Stimulated activated effector memory CD8-positive, alpha-beta T cell treated with anti-CD3 and anti-CD28 coated beads, Interleukin-12 subunit alpha, Interleukin-12 subunit beta, amount 100 ng/mL, for 72 hours (primary cell): ENCODE measurements at regions not wholly inside any gene's neighbourhood (a gene's known extent, or its start where the extent isn't known, plus 50 kb on each side); places are given as distances from the start of the nearest gene placed in this dataset.
A peak's percentile ranks its signal among the peaks of the same experiment; 100 is the strongest.

Source experiments
- ATAC-seq: fragments of 150-1000 bp; cut with Tn5 transposase; 2 replicates; pipeline ENCODE4 v1.10.0; 2021
- DNase-seq, 2 donors: peaks; one replicate each; pipeline ENCODE4 v3.0.0; 2021 to 2022; ENCODE audit warnings: low spot score in 2 of 2
- H3K27ac Mint-ChIP-seq: one replicate; pipeline ENCODE4 v1.8.0; 2022; ENCODE audit warnings: mild to moderate bottlenecking, mixed read lengths
- H3K36me3 Mint-ChIP-seq: one replicate; pipeline ENCODE4 v1.8.0; 2022; ENCODE audit warnings: mild to moderate bottlenecking, mixed read lengths
- H3K4me1 Mint-ChIP-seq: one replicate; pipeline ENCODE4 v1.8.0; 2022; ENCODE audit warnings: mixed read lengths
- H3K4me3 Mint-ChIP-seq: one replicate; pipeline ENCODE4 v1.8.0; 2022; ENCODE audit warnings: mild to moderate bottlenecking, mixed read lengths
- H3K9me3 Mint-ChIP-seq: one replicate; pipeline ENCODE4 v1.8.0; 2022; ENCODE audit warnings: mixed read lengths

DNA sequence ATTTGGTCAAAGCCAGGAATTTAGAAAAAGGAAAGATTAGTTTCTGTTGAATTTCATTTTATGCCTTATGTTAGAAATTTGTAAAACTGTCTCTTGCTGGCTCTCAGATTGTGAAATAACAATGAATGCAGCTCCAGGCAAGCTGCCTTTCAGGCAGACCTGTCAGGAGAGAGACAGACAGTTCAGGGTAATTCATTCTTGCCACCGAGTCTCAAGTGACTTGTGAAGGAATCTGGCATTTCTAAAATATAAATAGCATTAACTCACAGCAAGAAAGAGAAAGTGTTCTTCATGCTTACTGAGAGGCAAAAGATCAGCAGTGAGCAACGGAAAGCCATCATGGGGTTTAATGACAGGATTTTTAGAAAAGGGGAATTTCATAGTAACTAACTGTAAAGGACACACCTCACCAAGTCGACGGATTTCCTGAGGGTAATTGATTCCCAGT lies 442.3 kb upstream of the AKR1E2 start:
- no peaks in the 10 kb centered on the region for H3K9me3 Mint-ChIP-seq
- no peak overlapping the region for H3K4me3 Mint-ChIP-seq
- ATAC-seq, result no peak
- H3K27ac Mint-ChIP-seq, result no peak overlapping the region
- no peak for DNase-seq
- H3K4me1 Mint-ChIP-seq, result no peaks in the 10 kb centered on the region
- H3K36me3 Mint-ChIP-seq, result no peaks in the 10 kb centered on the region

DNA sequence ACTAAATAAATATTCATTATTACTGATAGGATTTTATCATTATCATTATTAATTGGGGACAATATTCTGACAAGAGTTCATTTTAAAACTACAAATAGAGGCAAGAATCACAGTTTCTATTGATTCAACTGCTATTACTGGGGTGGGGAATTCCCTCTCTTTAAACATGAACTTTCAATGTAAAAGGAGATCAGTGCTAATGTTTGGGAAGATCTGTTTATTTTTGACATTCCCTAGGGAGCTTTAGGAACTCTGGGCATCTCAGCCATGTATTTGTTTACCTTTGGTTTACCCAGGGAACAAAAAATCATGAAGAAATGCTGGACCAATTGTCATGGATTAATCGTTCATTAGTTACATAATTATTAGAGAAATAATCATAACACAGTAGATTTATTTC lies 443.2 kb upstream of the AKR1E2 start:
- H3K4me3 Mint-ChIP-seq, result no peak overlapping the region
- DNase-seq (no peak), ATAC-seq (no peak)
- no peaks in the 10 kb centered on the region for H3K9me3 Mint-ChIP-seq
- no peak overlapping the region for H3K27ac Mint-ChIP-seq
- H3K36me3 Mint-ChIP-seq, result no peaks in the 10 kb centered on the region
- no peaks in the 10 kb centered on the region for H3K4me1 Mint-ChIP-seq

DNA sequence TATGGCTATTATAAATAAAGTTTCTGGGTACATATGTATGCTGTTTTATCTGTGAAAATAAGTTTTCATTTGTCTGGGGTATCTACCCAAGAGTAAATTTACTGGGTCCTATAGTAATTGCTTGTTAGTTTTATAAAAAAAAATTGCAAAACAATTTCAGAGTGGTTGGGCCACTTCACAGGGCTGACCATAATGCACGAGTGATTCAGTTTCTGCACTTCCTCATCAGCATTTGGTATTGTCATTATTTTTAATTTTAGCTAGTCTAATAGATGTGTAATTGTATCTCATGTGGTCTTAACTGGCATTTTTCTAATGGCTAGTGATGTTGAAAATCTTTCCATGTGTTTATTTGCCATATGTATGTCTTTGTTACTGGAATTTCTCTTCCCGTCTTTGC lies 452.4 kb upstream of the AKR1E2 start:
- Mint-ChIP-seq H3K36me3 (no peaks in the 10 kb centered on the region), H3K9me3 (peaks cover 2% of the 10 kb centered on the region), H3K27ac (no peak overlapping the region), H3K4me3 (no peak overlapping the region), H3K4me1 (no peaks in the 10 kb centered on the region)
- ATAC-seq (no peak), DNase-seq (no peak)

DNA sequence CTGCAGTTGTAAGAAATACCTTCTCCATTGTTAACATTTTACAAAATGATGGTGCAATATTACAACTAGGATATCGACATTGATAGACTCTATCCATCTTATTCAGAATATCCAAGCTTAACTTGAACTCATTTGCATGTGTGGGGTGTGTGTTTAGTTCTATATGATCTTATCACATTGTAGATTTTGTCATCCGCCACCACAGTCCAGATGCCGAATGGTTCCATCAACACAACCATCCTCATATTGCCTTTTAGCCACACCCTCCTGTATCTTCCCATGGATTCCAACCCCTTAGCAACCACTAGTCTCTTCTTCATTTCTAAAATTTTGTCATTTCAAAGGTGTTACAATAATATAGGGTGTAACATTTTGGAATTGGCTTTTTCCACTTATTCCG lies 452.9 kb upstream of the AKR1E2 start:
- Mint-ChIP-seq H3K4me1 (no peaks in the 10 kb centered on the region), H3K27ac (no peak overlapping the region), H3K9me3 (peaks cover 2% of the 10 kb centered on the region), H3K36me3 (no peaks in the 10 kb centered on the region), H3K4me3 (no peak overlapping the region)
- DNase-seq, result no peak
- ATAC-seq, result no peak

DNA sequence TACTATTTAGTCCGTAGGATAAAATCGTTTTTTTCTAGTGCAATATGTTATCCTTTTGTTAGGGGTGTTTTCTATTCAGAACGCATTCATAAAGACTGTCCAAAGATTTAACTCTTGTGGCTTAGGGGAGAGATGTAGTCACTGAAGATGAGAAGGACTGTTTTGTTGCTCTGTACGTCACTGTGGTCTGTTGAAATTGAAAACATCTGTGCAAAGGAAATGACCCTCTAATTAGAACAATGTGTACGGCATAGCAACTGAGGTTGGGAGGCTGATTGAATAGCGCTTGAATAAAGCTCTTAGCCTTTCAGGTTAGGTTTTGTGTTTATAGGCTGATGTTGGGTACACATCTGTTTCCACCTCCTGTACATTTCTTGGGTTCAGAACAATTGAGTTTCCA lies 453.4 kb upstream of the AKR1E2 start:
- peaks cover 2% of the 10 kb centered on the region for H3K9me3 Mint-ChIP-seq
- H3K4me3 Mint-ChIP-seq, result no peak overlapping the region
- DNase-seq, result no peak
- H3K4me1 Mint-ChIP-seq, result no peaks in the 10 kb centered on the region
- no peaks in the 10 kb centered on the region for H3K36me3 Mint-ChIP-seq
- peak; percentile 36 for ATAC-seq
- H3K27ac Mint-ChIP-seq, result no peak overlapping the region

DNA sequence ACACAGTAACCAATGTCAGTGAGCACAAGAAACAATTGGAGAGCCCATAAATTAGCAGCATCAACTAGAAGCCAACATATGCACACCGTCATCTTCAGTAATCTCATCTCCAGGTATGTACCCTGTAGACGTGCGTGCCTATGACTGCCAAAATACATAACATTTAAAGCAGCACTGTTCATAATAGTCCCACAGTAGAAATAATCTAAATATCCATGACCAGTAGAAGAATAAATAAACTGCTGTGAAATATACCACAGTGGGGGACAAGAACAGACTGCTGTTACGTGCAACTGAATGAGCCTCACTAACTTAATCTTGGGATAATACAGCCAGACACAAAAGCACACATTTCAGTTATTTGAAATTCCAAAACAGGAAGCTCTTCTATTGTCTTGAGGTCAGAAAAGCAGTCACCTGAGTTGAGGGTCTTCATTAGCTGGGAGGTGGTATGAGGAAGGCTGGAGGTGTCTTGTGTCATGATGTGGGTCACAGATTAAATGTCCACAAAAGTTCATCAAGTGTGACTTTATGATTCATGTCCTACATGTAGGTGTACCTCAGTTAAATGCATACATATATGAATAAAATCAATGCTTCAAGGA lies 454.2 kb upstream of the AKR1E2 start:
- Mint-ChIP-seq H3K9me3 (peaks cover 2% of the 10 kb centered on the region), H3K36me3 (no peaks in the 10 kb centered on the region), H3K4me3 (no peak overlapping the region), H3K27ac (no peak overlapping the region), H3K4me1 (no peaks in the 10 kb centered on the region)
- DNase-seq (no peak), ATAC-seq (no peak)

DNA sequence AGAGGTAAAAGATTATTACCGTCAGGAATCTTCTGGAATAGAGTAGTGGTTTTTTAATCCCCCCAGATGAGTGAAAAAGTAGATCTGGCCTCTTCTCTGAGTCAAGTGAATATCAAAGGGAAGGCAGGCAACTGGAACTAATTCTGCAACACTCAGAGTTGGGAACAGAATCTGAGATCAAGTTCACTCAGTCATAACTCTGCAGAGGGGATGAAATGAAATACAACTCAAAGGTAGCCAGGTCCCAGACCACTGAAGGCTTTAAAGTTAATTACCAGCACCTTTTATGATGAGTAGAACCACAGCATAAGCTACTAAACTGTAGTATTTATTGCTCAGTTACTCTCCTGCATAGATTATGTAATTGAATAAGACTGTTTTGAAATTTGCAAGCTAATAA lies 455.6 kb upstream of the AKR1E2 start:
- Mint-ChIP-seq H3K36me3 (no peaks in the 10 kb centered on the region), H3K27ac (no peak overlapping the region), H3K4me1 (no peaks in the 10 kb centered on the region), H3K4me3 (no peak overlapping the region), H3K9me3 (no peaks in the 10 kb centered on the region)
- no peak for ATAC-seq
- no peak for DNase-seq

DNA sequence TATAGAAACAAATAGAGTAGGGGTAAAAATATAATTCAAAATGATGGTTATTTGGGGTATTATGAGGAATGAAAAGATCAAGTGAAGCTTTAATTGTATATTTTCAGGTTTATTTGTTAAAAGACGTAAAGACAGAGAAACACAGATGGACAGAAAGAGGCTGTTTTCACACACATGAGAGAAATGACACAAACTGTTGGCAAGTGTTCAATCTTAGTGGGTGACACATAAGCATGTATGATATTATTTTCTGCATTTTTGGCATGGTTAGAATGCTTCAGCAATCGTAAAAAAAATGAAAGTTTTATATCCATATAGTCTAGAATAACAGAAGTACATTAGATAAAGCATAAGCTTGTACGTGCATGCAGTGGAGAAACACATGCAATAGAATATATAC lies 464.4 kb upstream of the AKR1E2 start:
- H3K4me3 Mint-ChIP-seq, result no peak overlapping the region
- DNase-seq (no peak), ATAC-seq (no peak)
- H3K36me3 Mint-ChIP-seq, result no peaks in the 10 kb centered on the region
- H3K4me1 Mint-ChIP-seq, result no peaks in the 10 kb centered on the region
- no peaks in the 10 kb centered on the region for H3K9me3 Mint-ChIP-seq
- no peak overlapping the region for H3K27ac Mint-ChIP-seq

DNA sequence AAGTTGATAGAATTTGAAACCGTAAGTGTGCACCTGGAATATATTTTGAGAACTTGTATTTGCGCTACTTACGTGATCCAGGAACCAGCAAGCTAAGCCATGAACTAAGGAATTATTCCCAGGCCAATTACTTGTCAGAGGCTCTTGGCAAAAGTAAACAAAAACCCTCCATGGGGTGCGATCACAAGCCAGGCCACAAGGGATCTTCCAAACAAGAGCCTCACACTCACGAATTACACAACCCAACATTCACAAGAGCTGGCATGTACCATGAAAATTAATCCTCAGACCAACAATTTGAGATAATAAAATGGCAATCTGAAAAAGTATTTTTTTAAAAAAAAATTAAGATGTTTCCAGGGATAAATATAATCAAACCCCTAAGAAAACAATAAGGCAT lies 467.0 kb upstream of the AKR1E2 start:
- DNase-seq (no peak), ATAC-seq (no peak)
- H3K4me1 Mint-ChIP-seq, result peaks cover 1% of the 10 kb centered on the region
- no peaks in the 10 kb centered on the region for H3K9me3 Mint-ChIP-seq
- H3K4me3 Mint-ChIP-seq, result no peak overlapping the region
- no peak overlapping the region for H3K27ac Mint-ChIP-seq
- H3K36me3 Mint-ChIP-seq, result no peaks in the 10 kb centered on the region

DNA sequence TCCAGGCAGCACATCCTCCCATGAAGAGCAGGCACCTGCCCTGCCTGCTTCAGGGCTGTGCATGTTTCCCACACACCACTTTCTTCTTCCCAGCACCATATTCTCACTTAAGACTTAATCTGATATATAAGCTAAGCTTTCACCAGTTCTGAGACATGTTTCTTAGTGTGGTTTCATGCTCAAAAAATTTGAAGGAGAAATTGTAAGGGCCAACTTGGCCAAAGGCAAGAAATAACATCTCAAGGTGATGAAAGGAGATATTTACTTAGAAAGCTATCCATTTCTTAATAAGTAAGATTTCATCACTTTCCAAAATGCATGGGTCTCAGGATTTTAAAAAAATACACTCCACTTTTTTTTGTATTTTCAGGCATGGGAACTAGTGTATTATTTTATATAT lies 468.1 kb upstream of the AKR1E2 start:
- ATAC-seq (no peak), DNase-seq (no peak)
- no peak overlapping the region for H3K27ac Mint-ChIP-seq
- no peak overlapping the region for H3K4me3 Mint-ChIP-seq
- H3K9me3 Mint-ChIP-seq, result no peaks in the 10 kb centered on the region
- no peaks in the 10 kb centered on the region for H3K36me3 Mint-ChIP-seq
- peaks cover 6% of the 10 kb centered on the region for H3K4me1 Mint-ChIP-seq

DNA sequence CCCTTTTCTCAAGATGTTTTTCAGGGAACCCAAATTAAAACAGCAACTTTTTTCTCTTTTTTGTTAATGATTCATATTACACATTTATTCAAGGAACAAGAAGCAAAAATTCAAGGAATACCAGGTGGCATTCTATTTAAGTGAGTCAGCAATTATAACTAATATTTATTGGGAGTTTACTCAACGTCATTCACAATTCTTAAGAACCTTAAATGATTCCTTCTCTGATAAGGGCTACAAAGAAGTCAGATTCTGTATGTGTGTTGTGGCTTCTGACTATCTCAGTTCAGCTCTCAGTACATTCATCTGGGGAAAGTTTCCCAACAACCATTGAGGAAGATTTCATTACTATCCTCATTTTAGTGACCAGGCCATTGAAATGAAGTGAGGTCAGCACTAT lies 470.7 kb upstream of the AKR1E2 start:
- H3K9me3 Mint-ChIP-seq, result no peaks in the 10 kb centered on the region
- no peak overlapping the region for H3K4me3 Mint-ChIP-seq
- ATAC-seq, result no peak
- DNase-seq, result no peak
- peaks cover 6% of the 10 kb centered on the region for H3K4me1 Mint-ChIP-seq
- no peak overlapping the region for H3K27ac Mint-ChIP-seq
- H3K36me3 Mint-ChIP-seq, result no peaks in the 10 kb centered on the region

DNA sequence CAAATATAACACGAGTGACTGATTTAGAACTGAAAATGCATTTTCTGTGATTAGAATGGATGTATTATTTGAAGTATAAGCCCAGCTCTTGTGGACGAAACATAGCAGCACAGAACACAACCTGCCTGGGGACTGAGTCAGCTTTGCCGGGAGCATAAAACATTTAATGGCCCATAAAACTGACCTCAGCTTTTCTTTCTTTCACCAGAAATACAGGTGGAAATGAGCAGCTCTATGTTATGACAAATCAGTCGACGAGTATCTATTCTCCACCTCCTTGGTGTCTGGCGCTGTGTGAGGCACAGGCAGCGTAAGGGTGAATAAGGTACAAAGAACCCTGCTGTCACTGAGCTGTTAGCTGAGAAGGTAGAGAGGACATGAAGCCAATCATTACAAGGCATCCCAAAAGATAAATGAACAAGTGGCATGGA lies 471.6 kb upstream of the AKR1E2 start:
- H3K9me3 Mint-ChIP-seq, result no peaks in the 10 kb centered on the region
- DNase-seq (no peak), ATAC-seq (no peak)
- H3K27ac Mint-ChIP-seq, result no peak overlapping the region
- H3K4me1 Mint-ChIP-seq, result peaks cover 6% of the 10 kb centered on the region
- H3K36me3 Mint-ChIP-seq, result no peaks in the 10 kb centered on the region
- no peak overlapping the region for H3K4me3 Mint-ChIP-seq

DNA sequence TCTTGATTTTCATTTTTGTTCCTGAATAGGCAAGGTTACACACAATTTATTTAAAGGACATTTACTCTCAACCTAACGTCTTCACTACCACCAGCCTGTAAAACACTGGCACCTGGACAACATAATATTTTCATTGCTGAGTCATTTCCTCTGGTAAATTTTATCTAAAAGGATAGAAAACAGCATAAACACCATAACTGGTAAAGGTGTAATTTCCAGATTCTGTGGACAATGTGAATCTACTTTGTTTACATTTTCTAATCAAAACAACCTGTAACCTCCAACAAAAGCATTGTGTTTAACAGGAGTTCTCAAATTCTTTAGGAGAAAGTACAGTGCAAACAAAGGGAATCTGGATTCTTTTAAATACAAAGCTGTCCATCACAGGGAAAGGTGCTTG lies 472.0 kb upstream of the AKR1E2 start:
- no peak for ATAC-seq
- H3K9me3 Mint-ChIP-seq, result no peaks in the 10 kb centered on the region
- H3K27ac Mint-ChIP-seq, result peak overlapping the region; percentile 46
- H3K4me1 Mint-ChIP-seq, result peaks cover 6% of the 10 kb centered on the region
- no peaks in the 10 kb centered on the region for H3K36me3 Mint-ChIP-seq
- no peak for DNase-seq
- H3K4me3 Mint-ChIP-seq, result no peak overlapping the region

DNA sequence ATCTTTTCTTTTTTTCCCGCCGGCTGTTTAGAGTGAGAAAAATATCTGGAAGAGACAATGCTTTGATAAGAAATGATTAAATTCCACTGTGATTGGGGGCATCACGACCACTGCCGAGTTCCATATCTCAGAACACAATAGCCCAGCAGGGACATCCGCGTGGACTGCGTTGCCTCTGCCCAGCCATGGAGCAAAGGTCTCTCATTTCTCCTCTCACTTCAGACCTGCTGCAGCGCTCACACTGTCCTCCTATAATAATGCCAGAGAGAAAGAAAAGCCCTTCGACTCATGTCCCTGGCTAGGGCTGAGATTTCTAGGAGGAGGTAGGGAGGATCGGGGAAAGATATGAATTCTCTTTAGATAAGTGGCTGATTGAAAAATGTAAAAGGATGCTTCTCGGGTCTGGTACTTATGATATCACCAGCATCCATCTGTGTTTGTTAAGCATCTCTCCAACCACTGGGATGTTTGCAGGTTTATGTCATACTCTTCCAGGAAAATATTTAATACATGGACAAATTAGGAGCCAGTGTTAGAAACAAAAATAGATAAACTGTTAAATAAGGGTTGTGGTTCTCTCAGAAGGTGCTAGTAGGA lies 472.9 kb upstream of the AKR1E2 start:
- no peak overlapping the region for H3K4me3 Mint-ChIP-seq
- ATAC-seq (no peak), DNase-seq (no peak)
- peaks cover 6% of the 10 kb centered on the region for H3K4me1 Mint-ChIP-seq
- no peaks in the 10 kb centered on the region for H3K9me3 Mint-ChIP-seq
- peak overlapping the region; percentile 46 for H3K27ac Mint-ChIP-seq
- no peaks in the 10 kb centered on the region for H3K36me3 Mint-ChIP-seq

DNA sequence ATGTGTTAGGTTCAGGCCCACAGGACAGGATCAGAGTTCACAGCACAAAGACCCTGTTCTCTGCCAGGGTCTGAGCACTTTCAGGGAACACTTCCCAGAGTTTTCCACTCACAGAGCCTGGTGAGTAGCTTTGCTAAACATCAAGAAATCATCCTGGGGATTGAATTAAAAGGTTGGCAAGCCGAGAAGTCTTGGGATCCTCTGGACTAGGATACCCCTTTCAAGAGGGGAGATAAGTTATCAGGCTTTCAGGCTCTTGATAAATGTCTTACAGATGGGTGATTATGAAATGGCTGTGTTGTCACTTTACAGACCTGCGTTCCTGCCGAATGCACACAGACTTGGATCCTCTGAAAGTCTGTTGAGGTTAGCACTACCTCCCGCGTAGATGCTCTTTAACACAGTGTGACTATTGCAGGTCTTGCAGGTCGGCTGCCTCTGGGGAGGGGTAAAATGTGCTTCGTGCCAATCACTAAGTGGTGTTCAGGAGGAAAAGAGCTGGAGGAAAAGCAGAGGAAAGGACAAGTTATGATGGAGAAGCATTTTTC lies 473.5 kb upstream of the AKR1E2 start:
- H3K4me3 Mint-ChIP-seq, result no peak overlapping the region
- no peak for ATAC-seq
- H3K27ac Mint-ChIP-seq, result no peak overlapping the region

DNA sequence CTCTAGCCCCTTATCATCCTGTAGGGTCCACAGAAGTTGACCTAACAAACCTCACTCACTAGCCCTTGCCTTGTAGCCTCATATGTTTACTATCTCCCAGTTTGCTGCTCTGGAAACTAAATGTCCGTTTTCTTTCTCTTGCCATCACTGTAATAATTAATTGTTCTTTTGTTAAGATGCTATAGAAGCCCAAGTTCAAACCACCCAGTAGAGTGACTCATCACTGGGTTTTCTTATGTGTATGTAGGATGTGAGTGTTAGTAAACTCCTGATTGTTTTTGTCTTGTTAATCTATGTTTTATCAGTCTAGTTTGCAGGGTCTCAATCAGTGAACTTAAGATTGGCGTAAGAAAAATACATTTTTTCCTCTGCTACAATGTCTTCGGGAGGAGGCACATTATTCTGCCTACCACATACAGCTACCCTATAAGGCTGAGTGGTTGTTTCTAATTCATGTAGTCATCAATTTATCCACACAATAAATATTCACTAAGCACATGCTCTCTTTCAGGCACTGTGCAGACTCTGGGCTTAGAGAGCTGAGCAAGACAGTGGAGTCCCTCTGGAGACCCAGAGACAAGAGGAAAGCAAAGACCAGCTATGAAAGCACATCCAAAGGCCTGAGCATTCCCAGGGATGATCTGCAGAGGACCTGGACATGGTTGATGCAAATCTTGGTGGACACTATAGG lies 474.1 kb upstream of the AKR1E2 start:
- DNase-seq (no peak), ATAC-seq (peak; percentile 50)
- Mint-ChIP-seq H3K27ac (no peak overlapping the region), H3K36me3 (no peaks in the 10 kb centered on the region), H3K4me3 (no peak overlapping the region), H3K4me1 (peaks cover 6% of the 10 kb centered on the region), H3K9me3 (no peaks in the 10 kb centered on the region)

More for the DNA sequence above, 473.5 kb upstream of the AKR1E2 start:
- DNase-seq, result no peak
- Mint-ChIP-seq H3K4me1 (peaks cover 6% of the 10 kb centered on the region), H3K9me3 (no peaks in the 10 kb centered on the region), H3K36me3 (no peaks in the 10 kb centered on the region)
